BE2C (cell line): ENCODE measurements at regions not wholly inside any gene's neighbourhood (a gene's known extent, or its start where the extent isn't known, plus 50 kb on each side); places are given as distances from the start of the nearest gene placed in this dataset.
"Not testable (repeated sequence)": the region's sequence is repeated elsewhere in the genome, so short reads cannot be mapped to it uniquely, and the experiment has no call there.

Experiments used
- DNase-seq: peaks from one replicate; pipeline ENCODE4 v3.0.0-alpha.2; 2020
- H3K27me3 ChIP-seq: fragments of 250-450 bp; sonication (Bioruptor Pico); 2 replicates; pipeline ENCODE4 v1.5.1; 2020; ENCODE audit warnings: mild to moderate bottlenecking
- H3K36me3 ChIP-seq: fragments of 250-450 bp; sonication (Bioruptor Pico); 2 replicates; pipeline ENCODE4 v1.5.1; 2020; ENCODE audit warnings: mild to moderate bottlenecking
- H3K4me1 ChIP-seq: fragments of 250-450 bp; sonication (Bioruptor Pico); 2 replicates; pipeline ENCODE4 v1.5.1; 2020
- H3K4me3 ChIP-seq: 2 replicates; pipeline ENCODE4 v1.5.1; 2011; ENCODE audit warnings: low read depth, low read length
- H3K9me3 ChIP-seq: fragments of 250-450 bp; sonication (Bioruptor Pico); 2 replicates; pipeline ENCODE4 v1.5.1; 2020
- CTCF ChIP-seq: IDR thresholded peaks from 2 replicates; pipeline ENCODE4 v1.5.1; 2012; ENCODE audit warnings: mild to moderate bottlenecking, low read depth, low read length

- Histone ChIP-seq H3K4me3 (no peak overlapping the region), H3K9me3 (no peaks in the 10 kb centered on the region), H3K36me3 (no peaks in the 10 kb centered on the region), H3K27me3 (no peaks in the 10 kb centered on the region), H3K4me1 (peaks cover 3% of the 10 kb centered on the region; the same call in 1 of the 2 replicates)
- DNase-seq: peak; percentile 43
- no peak for TF ChIP-seq CTCF
Observed at GRCh38 chr3:65138556-65138955, 450.8 kb upstream of the ADAMTS9 start.

- not testable (repeated sequence) for H3K36me3 ChIP-seq, DNase-seq, H3K27me3 ChIP-seq, H3K4me3 ChIP-seq, H3K4me1 ChIP-seq, H3K9me3 ChIP-seq
Observed at GRCh38 chr3:65133752-65134151, 446.0 kb upstream of the ADAMTS9 start.

- DNase-seq: no peak
- Histone ChIP-seq H3K27me3 (no peaks in the 10 kb centered on the region), H3K4me3 (no peak overlapping the region), H3K4me1 (no peaks in the 10 kb centered on the region), H3K36me3 (no peaks in the 10 kb centered on the region; the same call in 1 of the 2 replicates), H3K9me3 (0 out of 2 replicates have a peak, but pooled peaks cover 3% of the 10 kb centered on the region)
- no peak for TF ChIP-seq CTCF
Observed at GRCh38 chr3:65130782-65131181, 443.0 kb upstream of the ADAMTS9 start.

- no peaks in the 10 kb centered on the region for H3K4me1 ChIP-seq
- no peak for TF ChIP-seq CTCF
- H3K27me3 ChIP-seq: no peaks in the 10 kb centered on the region
- no peak overlapping the region for H3K4me3 ChIP-seq
- DNase-seq: no peak
- 0 out of 2 replicates have a peak, but pooled peaks cover 3% of the 10 kb centered on the region for H3K9me3 ChIP-seq
- H3K36me3 ChIP-seq: no peaks in the 10 kb centered on the region; the same call in 1 of the 2 replicates
Observed at GRCh38 chr3:65128346-65128745, 440.5 kb upstream of the ADAMTS9 start.

- TF ChIP-seq CTCF: no peak
- Histone ChIP-seq H3K27me3 (no peaks in the 10 kb centered on the region), H3K9me3 (0 out of 2 replicates have a peak, but pooled peaks cover 3% of the 10 kb centered on the region), H3K4me3 (no peak overlapping the region), H3K36me3 (no peaks in the 10 kb centered on the region; the same call in 1 of the 2 replicates), H3K4me1 (no peaks in the 10 kb centered on the region)
- DNase-seq: no peak
Observed at GRCh38 chr3:65126527-65127410, 439.0 kb upstream of the ADAMTS9 start.

- H3K27me3 ChIP-seq, H3K4me1 ChIP-seq, H3K4me3 ChIP-seq, H3K9me3 ChIP-seq, H3K36me3 ChIP-seq, DNase-seq: not testable (repeated sequence)
Observed at GRCh38 chr3:65120156-65120555, 432.4 kb upstream of the ADAMTS9 start.

- no peak for TF ChIP-seq CTCF
- Histone ChIP-seq H3K9me3 (no peaks in the 10 kb centered on the region), H3K27me3 (no peaks in the 10 kb centered on the region), H3K4me3 (no peak overlapping the region), H3K36me3 (no peaks in the 10 kb centered on the region), H3K4me1 (0 out of 2 replicates have a peak, but pooled peaks cover 2% of the 10 kb centered on the region)
- DNase-seq: no peak
Observed at GRCh38 chr3:65118912-65119499, 431.2 kb upstream of the ADAMTS9 start.
